RWPE2 (cell line): ENCODE measurements at regions not wholly inside any gene's neighbourhood (a gene's known extent, or its start where the extent isn't known, plus 50 kb on each side); places are given as distances from the start of the nearest gene placed in this dataset.

Source experiments
- ATAC-seq: fragments of 200-7000 bp; cut with Tn5 transposase; 3 replicates; pipeline ENCODE4 v1.9.1; 2021; ENCODE audit warnings: low read depth
- DNase-seq: peaks from one replicate; pipeline ENCODE4 v3.0.0-alpha.2; 2020; ENCODE audit warnings: low spot score
- H3K27ac ChIP-seq: fragments of 450-650 bp; 2 replicates; pipeline ENCODE4 v1.5.1; 2017; ENCODE audit warnings: mild to moderate bottlenecking; ENCODE audit not compliant: poor library complexity, severe bottlenecking
- H3K27me3 ChIP-seq: fragments of 250-450 bp; sonication (Bioruptor Pico); 2 replicates; pipeline ENCODE4 v1.5.1; 2021; ENCODE audit warnings: mild to moderate bottlenecking, moderate library complexity; ENCODE audit not compliant: insufficient read depth, poor library complexity, severe bottlenecking
- H3K36me3 ChIP-seq: fragments of 250-450 bp; sonication (Bioruptor Pico); 2 replicates; pipeline ENCODE4 v1.5.1; 2020; ENCODE audit warnings: low read depth, mild to moderate bottlenecking, moderate library complexity
- H3K4me1 ChIP-seq: fragments of 250-450 bp; sonication (Bioruptor Pico); 2 replicates; pipeline ENCODE4 v1.5.1; 2021; ENCODE audit warnings: mild to moderate bottlenecking, moderate library complexity; ENCODE audit not compliant: insufficient read depth, poor library complexity, severe bottlenecking
- H3K4me3 ChIP-seq: fragments of 250-450 bp; sonication (Bioruptor Pico); 2 replicates; pipeline ENCODE4 v1.5.1; 2021; ENCODE audit warnings: mild to moderate bottlenecking, moderate library complexity; ENCODE audit not compliant: severe bottlenecking
- H3K9me3 ChIP-seq: fragments of 250-450 bp; sonication (Bioruptor Pico); 2 replicates; pipeline ENCODE4 v1.5.1; 2021; ENCODE audit warnings: mild to moderate bottlenecking, moderate library complexity; ENCODE audit not compliant: severe bottlenecking
- CTCF ChIP-seq: fragments of 450-650 bp; IDR thresholded peaks from one replicate; pipeline ENCODE4 v1.5.1; 2017; ENCODE audit warnings: mild to moderate bottlenecking, moderate library complexity; ENCODE audit not compliant: poor library complexity, severe bottlenecking

GRCh38 chr2:220279372-220279771 lies 651.9 kb downstream of the SLC4A3 start:
- no peak for TF ChIP-seq CTCF
- no peak overlapping the region for H3K4me3 ChIP-seq

GRCh38 chr2:220279840-220280239 lies 652.4 kb downstream of the SLC4A3 start:
- no peak for TF ChIP-seq CTCF
- DNase-seq (no peak), ATAC-seq (peak; percentile 53)
- H3K27ac ChIP-seq = peak overlapping the region; percentile 97
- no peak overlapping the region for H3K4me3 ChIP-seq
- H3K9me3 ChIP-seq = no peaks in the 10 kb centered on the region
- H3K4me1 ChIP-seq = peaks cover 61% of the 10 kb centered on the region
- H3K36me3 ChIP-seq = no peaks in the 10 kb centered on the region
- H3K27me3 ChIP-seq = no peaks in the 10 kb centered on the region

More at GRCh38 chr2:220279372-220279771, 651.9 kb downstream of the SLC4A3 start:
- H3K36me3 ChIP-seq = no peaks in the 10 kb centered on the region
- ATAC-seq (peak; percentile 81), DNase-seq (peak; percentile 54)
- no peaks in the 10 kb centered on the region for H3K27me3 ChIP-seq
- peaks cover 61% of the 10 kb centered on the region for H3K4me1 ChIP-seq
- H3K9me3 ChIP-seq = no peaks in the 10 kb centered on the region
- peak overlapping the region; percentile 97 for H3K27ac ChIP-seq

- peak overlapping the region; percentile 97 for H3K27ac ChIP-seq
- no peak overlapping the region for H3K4me3 ChIP-seq
- no peak for DNase-seq
- ATAC-seq = no peak
- no peaks in the 10 kb centered on the region for H3K36me3 ChIP-seq
- no peaks in the 10 kb centered on the region for H3K27me3 ChIP-seq
- TF ChIP-seq CTCF = no peak
- H3K4me1 ChIP-seq = peaks cover 53% of the 10 kb centered on the region
- no peaks in the 10 kb centered on the region for H3K9me3 ChIP-seq
Measured at GRCh38 chr2:220280736-220281135, 653.3 kb downstream of the SLC4A3 start.

- ATAC-seq = no peak
- no peaks in the 10 kb centered on the region for H3K9me3 ChIP-seq
- no peak for DNase-seq
Measured at GRCh38 chr2:220281771-220282170, 654.3 kb downstream of the SLC4A3 start.

More at GRCh38 chr2:220281771-220282170, 654.3 kb downstream of the SLC4A3 start:
- H3K27ac ChIP-seq = no peak overlapping the region
- no peak for TF ChIP-seq CTCF
- no peaks in the 10 kb centered on the region for H3K36me3 ChIP-seq
- H3K27me3 ChIP-seq = no peaks in the 10 kb centered on the region
- H3K4me1 ChIP-seq = peaks cover 42% of the 10 kb centered on the region
- no peak overlapping the region for H3K4me3 ChIP-seq
